HG03064 (cell line): ENCODE measurements at regions not wholly inside any gene's neighbourhood (a gene's known extent, or its start where the extent isn't known, plus 50 kb on each side); places are given as distances from the start of the nearest gene placed in this dataset.
"Not testable (repeated sequence)": the region's sequence is repeated elsewhere in the genome, so short reads cannot be mapped to it uniquely, and the experiment has no call there.

Experiments used
- ATAC-seq: cut with Tn5 transposase; IDR thresholded peaks from one replicate; pipeline ENCODE4 v1.9.1; 2021; ENCODE audit warnings: low read depth; ENCODE audit not compliant: unreplicated experiment

- no peak for ATAC-seq
These were observed 157.1 kb downstream of the PHLDA1 start for GRCh38 chr12:75874441-75874840.

GRCh38 chr12:75872762-75873161 is 158.8 kb downstream of the PHLDA1 start:
- no peak for ATAC-seq

DNA sequence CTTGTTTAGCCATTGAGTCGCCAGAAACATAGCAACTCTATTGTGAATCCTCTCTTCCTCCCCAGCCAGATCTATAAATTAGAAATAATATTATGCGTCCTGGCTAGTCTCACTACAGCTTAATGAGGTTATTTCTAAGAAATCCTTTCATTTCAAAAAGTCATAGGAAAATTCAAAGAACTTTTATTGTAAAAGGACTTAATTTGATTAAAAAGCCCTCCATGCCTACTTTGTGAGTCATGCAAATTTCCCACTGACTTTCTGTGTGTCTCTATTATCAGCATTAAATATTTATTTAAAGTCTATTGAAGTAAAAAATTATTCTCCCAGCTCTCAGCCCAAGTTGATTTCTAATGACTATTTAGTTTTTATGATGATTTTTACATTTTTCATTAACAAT is 160.7 kb downstream of the PHLDA1 start:
- ATAC-seq, result no peak

DNA sequence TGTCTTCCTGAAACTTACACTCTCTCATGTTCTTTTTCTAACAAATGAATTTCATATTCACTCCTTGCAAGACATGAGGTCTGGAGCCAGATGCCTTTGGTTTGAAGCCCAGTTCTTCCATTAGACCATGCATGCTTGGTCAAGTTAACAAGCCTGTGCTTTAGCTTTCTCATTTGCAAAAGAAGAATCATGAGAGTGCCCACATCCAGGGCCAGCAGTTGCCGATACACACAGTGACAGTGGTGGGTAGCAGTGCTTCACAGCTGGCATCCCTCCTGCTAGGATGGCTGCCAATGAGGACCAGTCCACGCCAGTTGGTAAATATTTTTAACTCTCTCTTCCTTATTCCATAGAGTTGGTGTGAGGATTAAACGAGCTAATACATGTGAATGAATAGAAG is 163.1 kb downstream of the PHLDA1 start:
- no peak for ATAC-seq

GRCh38 chr12:75865315-75865714 is 166.3 kb downstream of the PHLDA1 start:
- no peak for ATAC-seq

DNA sequence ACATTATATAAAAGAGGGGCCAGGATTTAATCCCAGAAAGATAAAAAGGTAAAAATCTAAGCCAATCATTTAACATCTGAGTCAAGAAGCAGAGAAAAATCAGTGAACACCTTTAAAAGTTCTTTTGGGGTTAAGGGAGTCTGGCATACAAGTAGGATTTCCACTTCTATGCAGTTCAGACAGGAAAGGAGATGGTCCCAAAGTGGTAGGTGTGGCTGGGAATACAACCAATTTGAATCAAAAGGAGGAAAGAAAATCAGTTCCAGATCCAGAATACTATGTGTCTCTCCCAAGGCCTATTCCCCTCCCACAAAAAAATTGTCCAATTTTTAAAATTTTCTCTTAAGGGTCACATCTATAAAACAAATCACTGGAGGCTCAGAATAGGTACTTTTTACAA is 167.4 kb downstream of the PHLDA1 start:
- no peak for ATAC-seq

DNA sequence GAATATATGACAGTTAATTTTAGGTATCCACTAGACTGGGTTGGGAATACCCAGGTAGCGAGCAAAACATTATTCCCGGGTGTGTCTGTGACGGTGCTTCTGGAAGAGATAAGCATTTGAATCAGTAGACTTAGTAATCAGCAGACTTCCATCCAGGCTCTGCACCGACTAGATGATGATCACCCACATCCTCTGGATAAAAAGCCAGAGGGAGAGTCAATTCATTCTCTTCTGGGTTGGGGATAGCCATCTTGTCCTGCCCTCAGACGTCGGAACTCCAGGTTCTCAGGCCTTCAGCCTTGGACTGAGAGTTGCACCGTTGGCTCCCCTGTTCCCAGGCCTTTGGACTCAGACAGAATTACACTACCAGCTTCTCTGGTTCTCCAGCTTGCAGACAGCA is 168.0 kb downstream of the PHLDA1 start:
- ATAC-seq, result no peak

DNA sequence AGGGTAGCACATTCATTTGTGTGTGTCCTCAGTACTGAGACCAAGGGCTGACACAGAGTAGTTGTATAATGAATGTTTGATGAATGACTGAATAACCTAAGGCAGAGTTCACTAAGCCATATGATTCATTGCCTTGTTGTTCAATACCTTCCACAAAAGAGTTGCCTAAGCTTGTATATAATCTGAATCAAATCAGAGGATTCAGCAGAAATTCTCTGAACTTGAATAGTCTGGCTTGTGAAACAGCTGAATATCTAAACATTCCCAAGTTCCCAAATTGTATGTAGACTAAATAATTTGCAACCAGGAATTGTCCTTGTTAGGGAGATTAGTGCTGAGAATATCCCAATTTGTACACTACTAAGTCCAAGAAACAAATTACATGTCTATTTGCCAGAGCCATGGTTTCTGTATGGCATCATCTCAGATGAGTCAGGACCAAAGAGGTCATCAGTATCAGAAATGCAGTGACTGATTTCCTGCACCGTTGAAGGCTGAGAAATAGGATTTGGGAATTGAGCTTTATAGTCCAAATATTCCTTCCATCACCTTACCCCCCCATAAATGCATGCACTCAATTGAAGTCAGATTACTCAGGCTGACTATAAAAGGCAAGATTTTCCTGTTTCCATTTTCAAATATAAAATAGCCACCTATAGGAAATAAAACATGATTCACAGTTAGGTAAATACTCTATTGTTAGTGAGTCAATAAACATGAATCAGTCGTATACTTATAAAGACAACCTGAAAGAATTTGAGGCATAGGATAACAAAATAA is 168.7 kb downstream of the PHLDA1 start:
- ATAC-seq, result no peak

- ATAC-seq, result no peak
These were observed 171.7 kb downstream of the PHLDA1 start for GRCh38 chr12:75859868-75860267.

- ATAC-seq, result no peak
These were observed 175.3 kb downstream of the PHLDA1 start for GRCh38 chr12:75856235-75856634.

- no peak for ATAC-seq
These were observed 176.2 kb downstream of the PHLDA1 start for GRCh38 chr12:75855360-75855759.

DNA sequence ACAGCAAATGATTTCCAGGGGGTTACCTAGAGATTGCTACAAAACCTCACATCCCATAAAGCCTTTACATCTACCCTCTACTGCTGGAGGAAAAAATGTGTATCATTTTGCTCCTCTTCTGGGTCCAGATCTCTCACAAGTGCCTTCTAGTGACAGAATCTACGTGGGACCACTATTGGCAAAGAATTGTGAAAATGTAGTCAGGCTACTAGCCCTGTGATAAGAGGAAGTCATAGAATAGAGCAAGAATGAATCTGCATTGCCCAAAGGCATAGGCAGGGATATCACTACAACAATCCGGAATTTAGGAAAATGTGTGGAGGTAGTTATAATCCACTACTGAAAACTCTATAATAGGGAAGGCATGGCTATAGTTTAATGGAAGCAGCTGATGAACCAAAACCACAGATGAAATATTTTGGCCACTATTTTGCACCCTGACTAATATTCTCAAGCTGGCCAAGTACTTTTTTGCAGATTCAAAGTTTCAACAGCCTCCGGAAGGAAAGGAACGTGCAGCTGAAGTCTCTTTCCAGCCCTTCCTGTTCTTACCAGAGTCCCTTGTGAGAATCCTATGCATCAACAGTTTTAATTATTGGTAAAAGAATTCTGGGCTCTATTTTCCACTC is 176.8 kb downstream of the PHLDA1 start:
- no peak for ATAC-seq

DNA sequence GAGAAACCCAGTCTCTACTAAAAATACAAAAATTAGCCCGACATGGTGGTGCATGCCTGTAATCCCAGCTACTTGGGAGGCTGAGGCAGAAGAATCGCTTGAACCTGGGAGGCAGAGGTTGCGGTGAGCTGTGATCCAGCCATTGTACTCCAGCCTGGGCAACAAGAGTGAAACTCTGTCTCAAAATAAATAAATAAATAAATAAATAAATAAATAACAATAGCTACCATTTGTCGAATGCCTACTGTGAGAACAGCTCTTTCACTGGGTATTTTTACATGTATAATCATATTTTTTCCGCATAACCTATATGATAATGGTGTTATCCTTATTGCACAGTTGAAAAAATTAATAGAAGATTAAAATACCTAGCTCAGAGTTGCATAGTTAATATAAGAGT is 177.4 kb downstream of the PHLDA1 start:
- not testable (repeated sequence) for ATAC-seq

DNA sequence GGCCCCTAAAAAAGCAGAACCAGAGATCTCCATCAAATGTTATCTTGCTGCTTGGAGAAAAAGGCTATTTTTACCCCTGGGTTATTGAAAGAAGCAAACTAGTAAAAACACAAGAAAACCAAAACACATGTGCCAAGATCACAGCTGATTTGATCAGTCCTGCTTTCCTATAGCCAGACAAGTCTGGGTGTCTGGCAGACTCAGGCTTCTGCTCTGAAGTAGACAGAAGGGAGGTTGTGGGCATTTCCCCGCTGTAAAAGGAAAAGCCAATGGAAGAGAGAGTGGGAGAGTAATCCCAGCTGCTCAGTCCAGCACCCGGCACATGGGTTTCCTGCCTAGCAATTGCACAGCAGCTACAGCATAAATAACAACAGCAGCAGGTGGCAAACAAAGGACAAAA is 177.9 kb downstream of the PHLDA1 start:
- ATAC-seq, result no peak

DNA sequence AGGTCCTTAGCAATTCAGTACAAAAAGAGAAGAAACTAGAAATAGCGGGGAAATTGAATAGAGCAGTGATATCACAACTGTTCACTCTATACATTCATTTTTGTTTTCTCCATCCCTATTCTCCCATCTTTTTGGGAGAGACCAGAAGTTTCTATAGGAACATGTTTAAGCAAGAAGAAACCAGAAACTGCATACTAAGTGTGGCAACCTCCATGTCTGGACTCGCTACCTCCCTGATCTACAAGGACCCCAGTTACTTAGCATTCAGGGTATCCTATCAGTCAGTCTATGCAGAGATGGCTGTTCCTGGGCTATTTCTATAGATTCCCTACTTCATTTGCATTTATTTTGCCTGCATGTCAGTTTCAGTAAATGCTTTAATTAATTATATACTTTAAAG is 178.6 kb downstream of the PHLDA1 start:
- no peak for ATAC-seq

- ATAC-seq, result no peak
These were observed 179.4 kb downstream of the PHLDA1 start for GRCh38 chr12:75852143-75852542.

DNA sequence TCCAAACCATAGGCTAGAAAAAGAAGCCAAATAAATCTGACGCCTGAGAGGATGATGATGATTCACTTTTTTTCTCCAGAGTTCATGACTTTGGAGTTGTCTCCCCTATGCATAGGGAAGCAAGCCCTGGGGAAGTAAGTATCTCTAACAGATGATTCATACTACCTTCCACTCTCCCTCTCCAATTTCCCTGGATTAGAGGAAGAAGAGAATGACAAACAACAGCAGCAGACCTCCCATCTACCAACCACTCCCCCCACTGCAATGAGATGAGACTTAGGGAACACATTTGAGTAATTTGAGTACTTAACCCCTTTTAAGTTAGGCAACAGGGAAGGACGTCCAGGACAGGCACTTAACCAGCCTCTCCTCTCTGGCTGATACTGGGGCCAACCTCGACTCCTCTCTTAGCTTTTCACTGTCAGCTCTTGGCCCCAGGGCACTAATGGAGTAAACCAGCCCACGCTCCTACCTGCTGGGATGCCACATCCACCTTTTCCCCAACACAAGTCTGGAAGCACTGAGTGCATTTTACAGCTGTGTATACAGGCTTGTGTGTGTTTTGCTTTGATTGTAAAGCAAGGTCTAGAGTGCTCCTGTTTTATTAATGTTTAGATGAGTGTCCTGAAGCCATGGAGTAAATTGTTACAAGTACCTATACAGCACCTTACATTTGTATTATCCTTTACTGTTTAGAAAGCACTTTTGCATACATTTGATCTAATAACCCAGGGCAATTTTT is 180.7 kb downstream of the PHLDA1 start:
- no peak for ATAC-seq

GRCh38 chr12:75848961-75849360 is 182.6 kb downstream of the PHLDA1 start:
- ATAC-seq, result no peak

- ATAC-seq, result no peak
These were observed 183.1 kb downstream of the PHLDA1 start for GRCh38 chr12:75848431-75848925.

DNA sequence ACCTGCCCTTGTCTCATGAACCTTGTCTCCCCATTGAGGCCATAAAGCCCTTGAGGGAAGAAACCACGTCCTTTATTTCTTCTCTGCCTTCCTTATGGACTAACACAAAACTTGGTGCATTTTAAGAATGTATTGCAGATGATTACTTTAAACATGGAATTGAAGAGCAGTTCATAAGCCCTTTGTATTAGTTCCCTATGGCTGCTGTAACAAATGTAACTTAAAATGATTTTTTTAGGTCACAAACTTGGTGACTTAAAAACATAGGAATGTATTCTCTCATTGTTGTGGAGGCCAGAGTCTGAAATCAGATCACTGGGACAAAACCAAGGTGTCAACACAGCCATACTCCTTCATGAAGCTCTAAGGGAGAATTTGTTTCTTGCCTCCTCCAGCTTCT is 185.5 kb downstream of the PHLDA1 start:
- ATAC-seq, result no peak

DNA sequence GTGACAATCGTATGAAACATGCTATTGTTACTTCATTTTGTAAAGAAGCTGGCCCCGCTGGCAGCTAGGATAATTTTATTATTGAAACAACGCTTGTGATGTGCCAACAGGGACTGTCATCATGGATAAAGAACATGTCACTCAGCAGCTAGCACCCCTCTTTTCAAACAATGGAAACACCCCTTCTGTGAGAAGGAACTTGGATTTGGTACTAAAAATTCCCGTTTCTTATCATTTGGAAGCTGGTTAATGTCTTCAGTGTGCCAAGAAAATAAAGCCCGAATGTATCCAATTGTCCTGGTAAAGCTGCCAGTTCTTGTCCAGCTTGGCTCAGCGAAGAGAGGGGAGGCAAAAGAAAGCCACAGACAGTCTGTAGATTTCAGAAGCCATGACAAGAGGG is 186.6 kb downstream of the PHLDA1 start:
- no peak for ATAC-seq
